Spinal cord (tissue), 9 donors: ENCODE measurements at regions not wholly inside any gene's neighbourhood (a gene's known extent, or its start where the extent isn't known, plus 50 kb on each side); places are given as distances from the start of the nearest gene placed in this dataset.
A peak's percentile ranks its signal among the peaks of the same experiment; 100 is the strongest.

Experiments used
- DNase-seq, 6 donors: peaks; one replicate each; pipeline versions ENCODE4 v3.0.0 to v3.0.0-alpha.2; 2013 to 2015; ENCODE audit warnings: low spot score in 6 of 6, low read depth in 4 of 6
- H3K27ac ChIP-seq: one replicate; pipeline ENCODE4 v1.5.1; 2013; ENCODE audit warnings: low read depth, low read length, control low read depth
- H3K27me3 ChIP-seq: one replicate; pipeline ENCODE4 v1.6.1; 2013; ENCODE audit warnings: low read length; ENCODE audit not compliant: control insufficient read depth, insufficient read depth
- H3K36me3 ChIP-seq: one replicate; pipeline ENCODE4 v1.6.1; 2013; ENCODE audit warnings: low read length; ENCODE audit not compliant: control insufficient read depth, insufficient read depth
- H3K4me1 ChIP-seq: one replicate; pipeline ENCODE4 v1.6.1; 2013; ENCODE audit warnings: low read length; ENCODE audit not compliant: control insufficient read depth, insufficient read depth
- H3K4me3 ChIP-seq: one replicate; pipeline ENCODE4 v1.5.1; 2013; ENCODE audit warnings: low read depth, low read length, control low read depth
- H3K9me3 ChIP-seq: one replicate; pipeline ENCODE4 v1.6.1; 2013; ENCODE audit warnings: low read length; ENCODE audit not compliant: control insufficient read depth, insufficient read depth
- WGBS: methylation state at CpG from one replicate; pipeline ENCODE4 v1.1.5; 2013; ENCODE audit warnings: missing lambda C conversion rate; ENCODE audit not compliant: insufficient coverage; 5-methylcytosine and 5-hydroxymethylcytosine counted together
- donor health status: healthy.

GRCh38 chr21:38177919-38178652 is 78.7 kb upstream of the KCNJ15 start:
- Histone ChIP-seq H3K27ac (no peak overlapping the region), H3K4me3 (no peak overlapping the region), H3K36me3 (no peaks in the 10 kb centered on the region), H3K4me1 (no peaks in the 10 kb centered on the region), H3K9me3 (no peaks in the 10 kb centered on the region), H3K27me3 (no peaks in the 10 kb centered on the region)
- peak in 1 of 6 donors; percentile 45 for DNase-seq
- WGBS: 100% methylated on average over 1 of the region's 5 CpGs

DNA sequence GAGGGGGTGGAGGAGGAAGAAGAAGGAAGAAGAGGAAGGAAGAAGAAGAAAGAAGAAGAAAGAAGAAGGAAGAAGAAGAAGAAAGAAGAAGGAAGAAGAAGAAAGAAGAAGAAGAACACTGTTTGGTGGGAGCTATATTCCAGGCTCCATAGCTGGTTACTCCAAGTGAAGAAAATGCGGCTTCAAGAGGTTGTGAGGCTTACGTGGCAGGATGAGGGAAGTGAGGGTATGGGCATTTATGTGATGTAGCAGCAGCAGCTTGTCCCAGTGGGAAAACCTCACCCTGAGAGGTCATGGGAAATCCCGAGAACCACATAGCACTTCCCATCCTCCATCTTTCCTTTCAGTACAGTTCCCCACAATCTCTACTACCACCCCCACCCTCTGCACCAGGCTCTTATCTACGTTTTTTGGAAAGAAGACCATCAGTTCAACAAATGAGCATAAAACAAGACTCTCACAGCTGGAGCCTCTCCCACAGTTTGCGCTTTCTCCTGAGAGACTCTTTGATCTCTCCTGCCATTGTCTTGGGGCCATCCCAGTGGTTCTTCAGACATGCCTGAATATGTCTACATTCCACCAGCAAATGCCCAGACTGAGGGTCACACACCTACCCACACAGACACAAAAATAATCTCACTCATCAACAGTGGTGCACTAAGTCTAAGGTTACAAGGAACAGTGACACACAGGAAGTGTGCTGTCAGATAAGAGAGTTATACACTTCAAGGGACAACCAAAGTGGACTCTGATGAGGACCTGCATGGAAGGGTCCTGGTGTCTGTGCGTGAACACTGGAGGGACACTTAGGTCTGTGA is 77.9 kb upstream of the KCNJ15 start:
- Histone ChIP-seq H3K27ac (no peak overlapping the region), H3K4me3 (no peak overlapping the region), H3K4me1 (no peaks in the 10 kb centered on the region), H3K9me3 (no peaks in the 10 kb centered on the region), H3K27me3 (no peaks in the 10 kb centered on the region), H3K36me3 (no peaks in the 10 kb centered on the region)
- DNase-seq: no peak
- 81% methylated on average over 5 of the region's 6 CpGs for WGBS

DNA sequence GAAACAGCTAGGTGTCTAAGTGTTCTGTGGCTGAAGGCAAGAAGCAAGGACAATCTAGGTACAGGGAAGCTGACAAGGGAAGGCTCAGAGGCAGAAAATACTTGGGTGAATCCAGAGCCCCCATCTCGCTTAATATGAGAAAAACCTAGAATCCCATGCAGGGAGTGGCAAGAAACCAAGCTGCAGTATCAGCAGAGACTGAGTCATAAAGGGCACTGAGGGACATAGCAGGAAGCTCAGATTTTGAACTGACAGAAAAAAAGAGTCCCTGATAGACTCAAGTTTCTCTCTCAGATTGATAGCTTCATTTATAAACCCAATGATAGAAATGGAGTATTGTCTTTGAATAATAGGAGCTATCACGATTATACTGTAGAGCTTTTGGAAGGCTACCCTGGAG is 77.3 kb upstream of the KCNJ15 start:
- Histone ChIP-seq H3K4me1 (no peaks in the 10 kb centered on the region), H3K9me3 (no peaks in the 10 kb centered on the region), H3K4me3 (no peak overlapping the region), H3K36me3 (no peaks in the 10 kb centered on the region), H3K27ac (no peak overlapping the region), H3K27me3 (no peaks in the 10 kb centered on the region)
- WGBS: 91% methylated on average over 2 of the region's 2 CpGs
- DNase-seq: no peak

GRCh38 chr21:38181096-38181495 is 75.7 kb upstream of the KCNJ15 start:
- no CpG with 5 or more reads among the region's 4 CpGs for WGBS
- no peaks in the 10 kb centered on the region for H3K27me3 ChIP-seq
- DNase-seq: peak in 1 of 6 donors; percentile 21
- no peak overlapping the region for H3K4me3 ChIP-seq
- no peaks in the 10 kb centered on the region for H3K4me1 ChIP-seq
- H3K36me3 ChIP-seq: no peaks in the 10 kb centered on the region
- peaks cover 3% of the 10 kb centered on the region for H3K9me3 ChIP-seq
- no peak overlapping the region for H3K27ac ChIP-seq

DNA sequence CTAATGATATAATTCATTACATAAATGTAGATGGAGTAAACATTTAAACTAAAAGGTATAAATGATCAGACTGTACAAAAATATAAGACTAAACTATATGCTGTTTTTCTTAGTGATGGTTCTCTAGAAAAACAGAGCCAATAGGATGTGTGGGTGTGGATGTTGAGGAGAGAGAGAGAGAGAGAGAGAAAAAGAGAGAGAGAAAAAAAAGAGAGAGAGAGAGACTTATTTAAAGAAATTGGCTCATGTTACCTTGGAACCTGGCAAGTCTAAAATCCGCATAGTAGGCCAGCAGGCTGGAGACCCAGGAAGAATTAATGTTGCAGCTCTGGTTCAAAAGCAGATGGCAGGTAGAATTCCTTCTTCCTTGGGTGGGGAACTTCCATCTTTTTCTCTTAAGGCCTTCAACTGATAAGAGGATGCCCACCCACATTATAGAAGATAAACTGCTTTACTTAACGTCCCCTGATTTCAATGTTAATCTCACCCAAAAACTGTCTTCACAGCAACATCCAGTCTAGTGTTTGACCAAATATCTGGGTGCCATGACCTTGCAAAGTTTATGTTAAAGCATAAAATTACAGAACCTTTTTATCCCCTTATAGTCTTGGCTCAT is 74.3 kb upstream of the KCNJ15 start:
- WGBS: 79% methylated on average over 2 of the region's 2 CpGs

GRCh38 chr21:38183961-38184360 is 72.8 kb upstream of the KCNJ15 start:
- Histone ChIP-seq H3K4me1 (no peaks in the 10 kb centered on the region), H3K4me3 (no peak overlapping the region), H3K27me3 (no peaks in the 10 kb centered on the region), H3K27ac (no peak overlapping the region), H3K36me3 (no peaks in the 10 kb centered on the region), H3K9me3 (peaks cover 3% of the 10 kb centered on the region)
- no CpG with 5 or more reads among the region's 1 CpG for WGBS
- DNase-seq: no peak

More for the DNA sequence above, 74.3 kb upstream of the KCNJ15 start:
- Histone ChIP-seq H3K9me3 (peaks cover 3% of the 10 kb centered on the region), H3K4me3 (no peak overlapping the region), H3K27me3 (no peaks in the 10 kb centered on the region), H3K27ac (no peak overlapping the region), H3K4me1 (no peaks in the 10 kb centered on the region), H3K36me3 (no peaks in the 10 kb centered on the region)
- DNase-seq: no peak

- no peak overlapping the region for H3K27ac ChIP-seq
- DNase-seq: no peak
- WGBS: no CpG with 5 or more reads among the region's 1 CpG
- no peaks in the 10 kb centered on the region for H3K4me1 ChIP-seq
- no peak overlapping the region for H3K4me3 ChIP-seq
- H3K9me3 ChIP-seq: peaks cover 3% of the 10 kb centered on the region
- H3K27me3 ChIP-seq: no peaks in the 10 kb centered on the region
- no peaks in the 10 kb centered on the region for H3K36me3 ChIP-seq
Observed at GRCh38 chr21:38186661-38187270, 70.0 kb upstream of the KCNJ15 start.

DNA sequence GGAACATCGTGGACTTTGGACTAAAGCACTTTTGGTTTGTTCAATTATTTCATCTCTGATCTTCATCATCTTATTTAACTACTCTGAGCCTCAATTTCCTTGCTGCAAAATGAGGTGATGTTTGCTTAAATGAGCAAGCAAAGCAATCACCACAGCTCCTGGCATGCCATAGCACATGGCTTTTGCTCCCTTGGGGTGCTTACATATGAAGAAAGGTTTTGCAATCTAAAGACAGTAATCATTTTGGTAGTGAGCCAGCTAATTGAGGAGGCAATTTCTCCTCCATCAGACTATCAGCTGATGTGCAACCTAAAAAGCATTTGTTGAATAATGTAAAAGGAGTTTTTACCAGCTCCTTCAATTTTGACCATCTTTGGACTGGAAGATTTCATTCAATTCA is 68.8 kb upstream of the KCNJ15 start:
- WGBS: no CpG with 5 or more reads among the region's 1 CpG
- Histone ChIP-seq H3K4me1 (no peaks in the 10 kb centered on the region), H3K4me3 (no peak overlapping the region), H3K36me3 (no peaks in the 10 kb centered on the region), H3K27ac (no peak overlapping the region), H3K9me3 (peaks cover 3% of the 10 kb centered on the region), H3K27me3 (no peaks in the 10 kb centered on the region)
- DNase-seq: no peak

DNA sequence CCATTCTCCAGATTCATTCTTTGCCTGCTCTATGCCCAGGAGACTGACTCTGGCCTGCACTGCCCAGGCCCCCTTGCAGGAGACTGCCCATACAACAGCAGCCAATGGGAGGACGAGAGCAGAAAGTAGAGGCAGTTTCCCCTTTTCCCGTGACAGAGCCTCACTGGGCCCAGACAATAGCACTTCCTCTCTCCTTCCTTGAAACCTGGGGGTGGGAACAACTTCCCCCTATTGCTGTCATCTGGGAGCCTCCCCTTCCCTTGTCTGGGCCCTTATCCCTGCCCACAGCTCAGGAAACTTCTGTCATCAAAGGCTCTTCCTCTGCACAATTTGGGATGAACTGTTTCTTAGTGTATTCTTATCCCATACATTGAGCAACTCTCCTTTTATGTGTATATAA is 60.8 kb upstream of the KCNJ15 start:
- DNase-seq: no peak
- Histone ChIP-seq H3K4me1 (no peaks in the 10 kb centered on the region), H3K27ac (no peak overlapping the region), H3K27me3 (no peaks in the 10 kb centered on the region), H3K36me3 (no peaks in the 10 kb centered on the region), H3K4me3 (no peak overlapping the region), H3K9me3 (no peaks in the 10 kb centered on the region)
- WGBS: 100% methylated on average over 1 of the region's 2 CpGs
